ENCODE measurements at regions not wholly inside any gene's neighbourhood (a gene's known extent, or its start where the extent isn't known, plus 50 kb on each side); places are given as distances from the start of the nearest gene placed in this dataset.

GRCh38 chr2:8538531-8538930 lies 143.3 kb upstream of the ID2 start:
- DNase-seq (ENCODE audit: low spot score): no peak

GRCh38 chr2:8538931-8539621 lies 142.8 kb upstream of the ID2 start:
- no peak for DNase-seq (ENCODE audit: low spot score)

- no peak for DNase-seq (ENCODE audit: low spot score)
Observed at GRCh38 chr2:8539743-8540551, 141.9 kb upstream of the ID2 start.

GRCh38 chr2:8540552-8541055 lies 141.3 kb upstream of the ID2 start:
- no peak for DNase-seq (ENCODE audit: low spot score)

- no peak for DNase-seq (ENCODE audit: low spot score)
Observed at GRCh38 chr2:8541223-8541622, 140.6 kb upstream of the ID2 start.

GRCh38 chr2:8541636-8542035 lies 140.2 kb upstream of the ID2 start:
- DNase-seq (ENCODE audit: low spot score): no peak

- DNase-seq (ENCODE audit: low spot score): no peak
Observed at GRCh38 chr2:8542381-8543059, 139.3 kb upstream of the ID2 start.

GRCh38 chr2:8543060-8543382 lies 138.8 kb upstream of the ID2 start:
- no peak for DNase-seq (ENCODE audit: low spot score)

- no peak for DNase-seq (ENCODE audit: low spot score)
Observed at GRCh38 chr2:8543383-8544170, 138.3 kb upstream of the ID2 start.

GRCh38 chr2:8544171-8544785 lies 137.6 kb upstream of the ID2 start:
- no peak for DNase-seq (ENCODE audit: low spot score)

- no peak for DNase-seq (ENCODE audit: low spot score)
Observed at GRCh38 chr2:8544786-8545694, 136.8 kb upstream of the ID2 start.

- DNase-seq (ENCODE audit: low spot score): no peak
Observed at GRCh38 chr2:8545695-8546611, 135.9 kb upstream of the ID2 start.

- no peak for DNase-seq (ENCODE audit: low spot score)
Observed at GRCh38 chr2:8546612-8547283, 135.1 kb upstream of the ID2 start.

- DNase-seq (ENCODE audit: low spot score): no peak
Observed at GRCh38 chr2:8547284-8548064, 134.4 kb upstream of the ID2 start.

- no peak for DNase-seq (ENCODE audit: low spot score)
Observed at GRCh38 chr2:8548065-8548618, 133.7 kb upstream of the ID2 start.

GRCh38 chr2:8548619-8549150 lies 133.2 kb upstream of the ID2 start:
- DNase-seq (ENCODE audit: low spot score): no peak

GRCh38 chr2:8549273-8549922 lies 132.5 kb upstream of the ID2 start:
- no peak for DNase-seq (ENCODE audit: low spot score)

All from D341Med (cell line).